ENCODE measurements at regions not wholly inside any gene's neighbourhood (a gene's known extent, or its start where the extent isn't known, plus 50 kb on each side); places are given as distances from the start of the nearest gene placed in this dataset.

- 60% methylated on average over 1 to 2 of the region's 16 CpGs; no CpG with 5 or more reads in 8 of the 10 experiments for WGBS, 10 experiments
- in situ Hi-C loops (cut with MboI; ENCODE audit: low pct_unique_long_range_greater_than_20kb in 2 of 9, low sequenced_read_pairs in 9 of 9, unreplicated experiment in 9 of 9), result no loop called here
- H3K27ac ChIP-seq, result no peak overlapping the region
- no peak for ATAC-seq (replicated peaks in 6 of 8)
- H3K4me1 ChIP-seq (replicated peaks in 1 of 2), result peaks cover 0 to 2% of the 10 kb centered on the region in 2 donors
- no peak overlapping the region for H3K4me3 ChIP-seq
Observed at GRCh38 chr17:422196-422930, 69.8 kb upstream of the RPH3AL start.

- in situ Hi-C loops (cut with MboI; ENCODE audit: low pct_unique_long_range_greater_than_20kb in 2 of 9, low sequenced_read_pairs in 9 of 9, unreplicated experiment in 9 of 9), result no loop called here
- WGBS, 10 experiments, result 60 to 100% (median 85%) methylated on average over 1 to 10 of the region's 15 CpGs; no CpG with 5 or more reads in 4 of the 10 experiments
- H3K27ac ChIP-seq, result no peak overlapping the region
- no peak for ATAC-seq (replicated peaks in 6 of 8)
- H3K4me3 ChIP-seq, result no peak overlapping the region
- peaks cover 0 to 2% of the 10 kb centered on the region in 2 donors for H3K4me1 ChIP-seq (replicated peaks in 1 of 2)
Observed at GRCh38 chr17:420479-421175, 68.0 kb upstream of the RPH3AL start.

GRCh38 chr17:419073-419735 lies 66.6 kb upstream of the RPH3AL start:
- Histone ChIP-seq H3K27ac (no peak overlapping the region), H3K4me1 (replicated peaks in 1 of 2) (peaks cover 0 to 2% of the 10 kb centered on the region in 2 donors), H3K4me3 (no peak overlapping the region)
- WGBS, 10 experiments, result 64 to 92% (median 80%) methylated on average over 2 to 11 of the region's 13 CpGs; no CpG with 5 or more reads in 5 of the 10 experiments
- in situ Hi-C loops (cut with MboI; ENCODE audit: low pct_unique_long_range_greater_than_20kb in 2 of 9, low sequenced_read_pairs in 9 of 9, unreplicated experiment in 9 of 9), result no loop called here
- ATAC-seq (replicated peaks in 6 of 8), result no peak

GRCh38 chr17:418421-418751 lies 65.8 kb upstream of the RPH3AL start:
- no peak for ATAC-seq (replicated peaks in 6 of 8)
- Histone ChIP-seq H3K4me1 (replicated peaks in 1 of 2) (peaks cover 0 to 2% of the 10 kb centered on the region in 2 donors), H3K27ac (no peak overlapping the region), H3K4me3 (no peak overlapping the region)
- 65 to 90% (median 82%) methylated on average over 2 to 7 of the region's 8 CpGs for WGBS, 10 experiments
- in situ Hi-C loops (cut with MboI; ENCODE audit: low pct_unique_long_range_greater_than_20kb in 2 of 9, low sequenced_read_pairs in 9 of 9, unreplicated experiment in 9 of 9), result no loop called here

GRCh38 chr17:417691-418420 lies 65.2 kb upstream of the RPH3AL start:
- H3K4me1 ChIP-seq (replicated peaks in 1 of 2), result no peaks in the 10 kb centered on the region
- no peak overlapping the region for H3K4me3 ChIP-seq
- in situ Hi-C loops (cut with MboI; ENCODE audit: low pct_unique_long_range_greater_than_20kb in 2 of 9, low sequenced_read_pairs in 9 of 9, unreplicated experiment in 9 of 9), result no loop called here
- 73 to 100% (median 89%) methylated on average over 2 to 12 of the region's 16 CpGs; no CpG with 5 or more reads in 1 of the 10 experiments for WGBS, 10 experiments
- ATAC-seq (replicated peaks in 6 of 8), result no peak
- no peak overlapping the region for H3K27ac ChIP-seq

- no peak overlapping the region for H3K4me3 ChIP-seq
- H3K27ac ChIP-seq, result no peak overlapping the region
- in situ Hi-C loops (cut with MboI; ENCODE audit: low pct_unique_long_range_greater_than_20kb in 2 of 9, low sequenced_read_pairs in 9 of 9, unreplicated experiment in 9 of 9), result no loop called here
- ATAC-seq (replicated peaks in 6 of 8), result no peak
- WGBS, 10 experiments, result 17 to 95% (median 81%) methylated on average over 2 to 10 of the region's 23 CpGs
- H3K4me1 ChIP-seq (replicated peaks in 1 of 2), result peaks cover 8 to 9% of the 10 kb centered on the region in 2 donors
Observed at GRCh38 chr17:416293-417206, 63.9 kb upstream of the RPH3AL start.

- 81 to 100% (median 95%) methylated on average over 4 to 11 of the region's 25 CpGs; no CpG with 5 or more reads in 4 of the 10 experiments for WGBS, 10 experiments
- ATAC-seq (replicated peaks in 6 of 8), result no peak
- Histone ChIP-seq H3K4me1 (replicated peaks in 1 of 2) (peaks cover 12 to 20% of the 10 kb centered on the region in 2 donors), H3K4me3 (no peak overlapping the region), H3K27ac (no peak overlapping the region)
- in situ Hi-C loops (cut with MboI; ENCODE audit: low pct_unique_long_range_greater_than_20kb in 2 of 9, low sequenced_read_pairs in 9 of 9, unreplicated experiment in 9 of 9), result no loop called here
Observed at GRCh38 chr17:413706-414380, 61.2 kb upstream of the RPH3AL start.

- no peak for ATAC-seq (replicated peaks in 6 of 8)
- H3K4me3 ChIP-seq, result no peak overlapping the region
- H3K4me1 ChIP-seq (replicated peaks in 1 of 2), result peaks cover 12 to 20% of the 10 kb centered on the region in 2 donors
- H3K27ac ChIP-seq, result no peak overlapping the region
- 70 to 100% (median 96%) methylated on average over 1 to 9 of the region's 10 CpGs; no CpG with 5 or more reads in 3 of the 10 experiments for WGBS, 10 experiments
- in situ Hi-C loops (cut with MboI; ENCODE audit: low pct_unique_long_range_greater_than_20kb in 2 of 9, low sequenced_read_pairs in 9 of 9, unreplicated experiment in 9 of 9), result no loop called here
Observed at GRCh38 chr17:413016-413350, 60.4 kb upstream of the RPH3AL start.

GRCh38 chr17:412211-413015 lies 59.8 kb upstream of the RPH3AL start:
- 22 to 80% (median 43%) methylated on average over 1 to 14 of the region's 15 CpGs for WGBS, 10 experiments
- H3K4me3 ChIP-seq, result no peak overlapping the region
- ATAC-seq (replicated peaks in 6 of 8), result peak in 1 of 8 experiments; percentile 5
- in situ Hi-C loops (cut with MboI; ENCODE audit: low pct_unique_long_range_greater_than_20kb in 2 of 9, low sequenced_read_pairs in 9 of 9, unreplicated experiment in 9 of 9), result no loop called here
- no peak overlapping the region for H3K27ac ChIP-seq
- peaks cover 12 to 20% of the 10 kb centered on the region in 2 donors for H3K4me1 ChIP-seq (replicated peaks in 1 of 2)

- Histone ChIP-seq H3K4me1 (replicated peaks in 1 of 2) (peaks cover 12 to 20% of the 10 kb centered on the region in 2 donors), H3K27ac (no peak overlapping the region), H3K4me3 (peak overlapping the region in 3 of 5 donors; percentile 48 to 72 (median 68))
- 0 to 100% (median 70%) methylated on average over 1 to 7 of the region's 12 CpGs; no CpG with 5 or more reads in 2 of the 10 experiments for WGBS, 10 experiments
- ATAC-seq (replicated peaks in 6 of 8), result no peak
- in situ Hi-C loops (cut with MboI; ENCODE audit: low pct_unique_long_range_greater_than_20kb in 2 of 9, low sequenced_read_pairs in 9 of 9, unreplicated experiment in 9 of 9), result no loop called here
Observed at GRCh38 chr17:411421-412120, 59.0 kb upstream of the RPH3AL start.
